ENCODE measurements at regions not wholly inside any gene's neighbourhood (a gene's known extent, or its start where the extent isn't known, plus 50 kb on each side); places are given as distances from the start of the nearest gene placed in this dataset.

- TF ChIP-seq CTCF (IDR thresholded peaks at IDR 0.05) (no peak), EZH2 (IDR thresholded peaks at IDR 0.05; ENCODE audit: borderline replicate concordance, insufficient read depth, low read depth, low read length, poor library complexity, severe bottlenecking) (no peak)
Measured at GRCh38 chr10:78420946-78421735, 387.5 kb downstream of the RPS24 start.
